IMR-90 (cell line): ENCODE measurements at regions not wholly inside any gene's neighbourhood (a gene's known extent, or its start where the extent isn't known, plus 50 kb on each side); places are given as distances from the start of the nearest gene placed in this dataset.

Experiments used
- ATAC-seq: fragments of 200-7000 bp; cut with Tn5 transposase; 2 replicates; pipeline ENCODE4 v1.9.1; 2020; ENCODE audit warnings: low read depth, mild to moderate bottlenecking, moderate library complexity
- BruUV-seq: library from RNA; stranded (reverse); fragments of 400-500 nt; replicated peaks from 2 replicates; lab custom pipeline; 2021; lab: Mats Ljungman, UMichigan
- CTCF ChIA-PET: fragments of 300-600 bp; formaldehyde crosslinking; extraction: SDS; loops from one replicate; lab custom pipeline; 2021; ENCODE audit warnings: antibody characterized with exemption; lab: Yijun Ruan, JAX
- POLR2A ChIA-PET: fragments of 300-600 bp; sonication (Branson Sonifier 250); formaldehyde crosslinking; loops from one replicate; lab custom pipeline; 2022; ENCODE audit warnings: antibody characterized with exemption; ENCODE audit not compliant: unreplicated experiment; lab: Charles Lee
- DNase-seq: peaks from one replicate; pipeline ENCODE4 v3.0.0; 2013
- H2AFZ ChIP-seq: replicated peaks from 2 replicates; pipeline ENCODE3; 2013; ENCODE audit warnings: low read length, mild to moderate bottlenecking; ENCODE audit not compliant: poor library complexity
- H2AK5ac ChIP-seq: 2 replicates; pipeline ENCODE4 v1.6.1; 2013; ENCODE audit warnings: low read depth, low read length, inconsistent platforms
- H2AK9ac ChIP-seq: replicated peaks from 2 replicates; pipeline ENCODE3; 2013; ENCODE audit warnings: mild to moderate bottlenecking, low read depth, low read length, moderate library complexity; ENCODE audit not compliant: poor library complexity
- H2BK120ac ChIP-seq: 2 replicates; pipeline ENCODE4 v1.6.1; 2013; ENCODE audit warnings: low read depth, low read length, inconsistent platforms
- H2BK15ac ChIP-seq: 3 replicates; pipeline ENCODE4 v1.6.1; 2013; ENCODE audit warnings: low read depth, low read length, inconsistent platforms
- H2BK20ac ChIP-seq: 2 replicates; pipeline ENCODE4 v1.6.1; 2013; ENCODE audit warnings: low read depth, mild to moderate bottlenecking, inconsistent platforms, low read length, moderate library complexity
- H2BK5ac ChIP-seq: 2 replicates; pipeline ENCODE4 v1.6.1; 2013; ENCODE audit warnings: mild to moderate bottlenecking, low read depth, low read length, inconsistent platforms; ENCODE audit not compliant: poor library complexity, severe bottlenecking
- H3K14ac ChIP-seq: replicated peaks from 2 replicates; pipeline ENCODE4 v1.6.1; 2013; ENCODE audit warnings: low read depth, low read length, inconsistent platforms
- H3K18ac ChIP-seq: 2 replicates; pipeline ENCODE4 v1.6.1; 2013; ENCODE audit warnings: low read depth, low read length, control low read depth
- H3K23ac ChIP-seq: 2 replicates; pipeline ENCODE4 v1.6.1; 2013; ENCODE audit warnings: low read depth, low read length, inconsistent platforms
- H3K27ac ChIP-seq: 2 replicates; pipeline ENCODE4 v1.5.1; 2013; ENCODE audit warnings: mild to moderate bottlenecking, control low read depth, low read length; ENCODE audit not compliant: insufficient read depth
- H3K27me3 ChIP-seq: 2 replicates; pipeline ENCODE4 v1.6.1; 2013; ENCODE audit warnings: low read length; ENCODE audit not compliant: control insufficient read depth, insufficient read depth
- H3K36me3 ChIP-seq: 2 replicates; pipeline ENCODE4 v1.6.1; 2013; ENCODE audit warnings: low read length, mixed read lengths; ENCODE audit not compliant: control insufficient read depth, insufficient read depth
- H3K4ac ChIP-seq: 2 replicates; pipeline ENCODE4 v1.6.1; 2013; ENCODE audit warnings: low read depth, low read length, inconsistent platforms
- H3K4me1 ChIP-seq: 2 replicates; pipeline ENCODE4 v1.6.1; 2013; ENCODE audit warnings: low read length, mixed read lengths; ENCODE audit not compliant: control insufficient read depth, insufficient read depth
- H3K4me2 ChIP-seq: 2 replicates; pipeline ENCODE4 v1.6.1; 2013; ENCODE audit warnings: low read depth, mild to moderate bottlenecking, control low read depth, low read length, moderate library complexity
- H3K4me3 ChIP-seq: 2 replicates; pipeline ENCODE4 v1.5.1; 2013; ENCODE audit warnings: low read depth, mild to moderate bottlenecking, control low read depth, low read length, moderate library complexity; ENCODE audit not compliant: insufficient read depth
- H3K56ac ChIP-seq: 2 replicates; pipeline ENCODE4 v1.6.1; 2013; ENCODE audit warnings: low read length, inconsistent platforms; ENCODE audit not compliant: insufficient read depth; ENCODE audit errors: extremely low read depth
- H3K79me1 ChIP-seq, 2 experiments: 2 replicates each; pipeline ENCODE4 v1.6.1; 2013; ENCODE audit warnings: low read length in 2 of 2, inconsistent platforms in 1 of 2, low read depth in 1 of 2
- H3K9ac ChIP-seq: 2 replicates; pipeline ENCODE4 v1.6.1; 2013; ENCODE audit warnings: low read depth, low read length, control low read depth
- H3K9me1 ChIP-seq: 2 replicates; pipeline ENCODE4 v1.6.1; 2013; ENCODE audit warnings: low read length, inconsistent platforms; ENCODE audit not compliant: insufficient read depth
- H3K9me3 ChIP-seq: 2 replicates; pipeline ENCODE4 v1.6.1; 2013; ENCODE audit warnings: low read length; ENCODE audit not compliant: control insufficient read depth, insufficient read depth
- H4K20me1 ChIP-seq: 2 replicates; pipeline ENCODE4 v1.6.1; 2013; ENCODE audit warnings: low read length, inconsistent platforms; ENCODE audit not compliant: insufficient read depth
- H4K5ac ChIP-seq: 2 replicates; pipeline ENCODE4 v1.6.1; 2013; ENCODE audit warnings: mild to moderate bottlenecking, low read depth, low read length, control low read depth
- H4K8ac ChIP-seq, 2 experiments: 2 replicates each; pipeline ENCODE4 v1.6.1; 2013; ENCODE audit warnings: low read depth in 2 of 2, low read length in 2 of 2, control low read depth in 1 of 2, inconsistent platforms in 1 of 2
- H4K91ac ChIP-seq: 2 replicates; pipeline ENCODE4 v1.6.1; 2013; ENCODE audit warnings: low read depth, low read length, inconsistent platforms; ENCODE audit not compliant: insufficient read depth
- MXI1 ChIP-seq: IDR thresholded peaks from 2 replicates; pipeline ENCODE4 v1.6.1; 2012; ENCODE audit warnings: low read depth, mild to moderate bottlenecking, low read length, moderate library complexity, borderline replicate concordance
- NFE2L2 ChIP-seq: fragments of 150-350 bp; IDR thresholded peaks from 2 replicates; pipeline ENCODE4 v1.6.1; 2016; ENCODE audit warnings: low read depth, mild to moderate bottlenecking, low read length
- RAD21 ChIP-seq: IDR thresholded peaks from 2 replicates; pipeline ENCODE4 v1.6.1; 2012; ENCODE audit warnings: low read length, improper control_type of control experiment
- RCOR1 ChIP-seq: IDR thresholded peaks from 2 replicates; pipeline ENCODE4 v1.6.1; 2012; ENCODE audit warnings: mild to moderate bottlenecking, low read length, improper control_type of control experiment; ENCODE audit not compliant: insufficient replicate concordance
- WGBS, 2 experiments: methylation state at CpG; one replicate each; pipeline versions ENCODE4 v1.1.5 to v1.1.7; 2013; ENCODE audit warnings: missing lambda C conversion rate in 2 of 2; ENCODE audit not compliant: insufficient read length in 1 of 2; ENCODE audit errors: extremely low coverage in 2 of 2; 5-methylcytosine and 5-hydroxymethylcytosine counted together
- dilution Hi-C: fragments of 300-500 bp; cut with HindIII; formaldehyde crosslinking; loops from one replicate; pipeline ENCODE4 v1.14.3; 2018; ENCODE audit warnings: low sequenced_read_pairs; ENCODE audit not compliant: unreplicated experiment
- in situ Hi-C: fragments of 300-500 bp; cut with MboI; formaldehyde crosslinking; loops from 3 replicates; pipeline ENCODE4 v1.14.3; 2019; ENCODE audit warnings: low sequenced_read_pairs, inconsistent platforms, mixed read lengths
- intact Hi-C: fragments of 100-400 bp; cut with micrococcal nuclease; formaldehyde crosslinking; loops from 2 replicates; pipeline ENCODE4 v1.10.0; 2022

GRCh38 chr2:184528119-184528518 lies 70.2 kb upstream of the ZNF804A start:
- no peak overlapping the region for H3K23ac ChIP-seq
- no peak overlapping the region for H2AK9ac ChIP-seq
- no TSS peak for BruUV-seq
- H3K4ac ChIP-seq: no peak overlapping the region
- no peak overlapping the region for H3K4me2 ChIP-seq
- dilution Hi-C loops: no loop called here
- no peaks in the 10 kb centered on the region for H3K36me3 ChIP-seq
- H3K14ac ChIP-seq: no peak overlapping the region
- H2BK20ac ChIP-seq: no peak overlapping the region
- H3K27ac ChIP-seq: no peak overlapping the region
- intact Hi-C loops: no loop called here
- no peak overlapping the region for H2BK5ac ChIP-seq
- H2BK120ac ChIP-seq: no peak overlapping the region
- no peak overlapping the region for H3K18ac ChIP-seq
- no peaks in the 10 kb centered on the region for H3K9me1 ChIP-seq
- WGBS, 2 experiments: no CpG with 5 or more reads among the region's 2 CpGs
- H3K4me3 ChIP-seq: no peak overlapping the region
- DNase-seq: no peak
- H4K5ac ChIP-seq: no peak overlapping the region
- H2AFZ ChIP-seq: no peak overlapping the region
- H3K27me3 ChIP-seq: no peaks in the 10 kb centered on the region
- H3K9ac ChIP-seq: no peak overlapping the region
- H3K79me1 ChIP-seq: no peaks in the 10 kb centered on the region
- in situ Hi-C loops: no loop called here
- no peak overlapping the region for H4K8ac ChIP-seq
- no peak overlapping the region for H4K91ac ChIP-seq
- H3K4me1 ChIP-seq: no peaks in the 10 kb centered on the region
- H2AK5ac ChIP-seq: no peak overlapping the region
- no peak for TF ChIP-seq MXI1
- TF ChIP-seq RCOR1: no peak
- no peak for TF ChIP-seq NFE2L2
- no peak for TF ChIP-seq RAD21
- ChIA-PET POLR2A (no interaction called here), CTCF (no interaction called here)
- no peaks in the 10 kb centered on the region for H4K20me1 ChIP-seq
- no peak overlapping the region for H3K56ac ChIP-seq
- no peak for ATAC-seq
- H2BK15ac ChIP-seq: no peak overlapping the region
- peaks cover 38% of the 10 kb centered on the region for H3K9me3 ChIP-seq
